HG03520 (cell line): ENCODE measurements at regions not wholly inside any gene's neighbourhood (a gene's known extent, or its start where the extent isn't known, plus 50 kb on each side); places are given as distances from the start of the nearest gene placed in this dataset.
"Not testable (repeated sequence)": the region's sequence is repeated elsewhere in the genome, so short reads cannot be mapped to it uniquely, and the experiment has no call there.

Experiments used
- ATAC-seq: cut with Tn5 transposase; IDR thresholded peaks from one replicate; pipeline ENCODE4 v1.9.1; 2021; ENCODE audit warnings: mild to moderate bottlenecking, moderate library complexity; ENCODE audit not compliant: unreplicated experiment

DNA sequence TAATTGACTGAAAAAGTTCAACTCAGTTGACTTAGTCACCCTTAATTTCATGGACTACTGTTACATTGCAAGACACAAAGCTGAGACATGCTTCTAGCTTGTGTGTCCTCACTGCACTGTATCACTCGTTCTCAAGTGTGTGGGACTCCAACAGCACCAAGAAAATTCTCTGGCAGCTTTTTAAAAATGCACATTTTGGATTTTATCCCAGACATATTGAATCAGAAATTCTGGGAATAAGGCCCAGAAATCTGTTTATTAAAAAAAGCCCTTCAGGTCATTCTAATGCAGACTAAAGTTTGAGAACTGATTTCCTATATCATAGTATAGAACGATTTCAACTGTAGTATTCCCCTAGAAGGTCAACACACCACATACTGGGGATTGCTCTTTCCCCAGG, 1485.3 kb downstream of the PCDH9 start:
- no peak for ATAC-seq

DNA sequence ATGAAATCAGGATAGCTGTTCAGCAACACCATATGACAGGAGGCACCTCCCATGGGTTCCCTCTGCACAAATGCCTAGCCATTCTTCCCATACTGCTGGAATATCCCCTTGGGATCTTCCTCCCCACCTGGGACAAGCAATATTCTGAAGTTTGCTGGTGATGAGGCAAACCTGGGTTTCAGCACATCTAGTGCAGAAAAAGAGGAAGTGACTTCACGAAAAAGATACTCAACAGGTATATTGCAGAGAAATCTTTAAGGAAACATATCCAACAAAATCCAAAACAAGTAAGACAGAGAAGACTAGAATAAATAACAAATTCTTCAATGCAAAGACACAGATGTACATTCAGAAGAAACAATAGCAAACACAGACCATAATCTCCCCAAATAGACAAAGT, 1497.0 kb downstream of the PCDH9 start:
- no peak for ATAC-seq

DNA sequence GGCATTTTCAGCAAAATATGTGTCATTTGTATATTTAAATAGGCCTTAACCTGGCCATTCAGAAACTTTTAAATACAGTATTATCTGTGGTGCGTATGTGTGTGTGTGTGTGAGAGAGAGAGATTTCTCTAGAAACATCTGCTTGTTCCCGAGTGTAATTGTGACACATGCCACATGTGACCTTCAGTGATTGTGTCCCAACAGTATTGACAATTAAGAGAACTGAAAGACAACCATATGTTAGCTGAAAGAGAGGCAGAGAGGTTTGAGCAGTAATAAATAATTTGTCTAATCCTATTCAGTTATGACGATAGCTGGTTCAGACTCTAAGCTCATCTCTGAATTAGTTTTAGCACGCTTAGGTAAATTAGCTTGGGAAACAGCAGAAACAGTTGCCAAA, 1503.1 kb downstream of the PCDH9 start:
- ATAC-seq, result no peak

- no peak for ATAC-seq
These were observed 1505.1 kb downstream of the PCDH9 start for GRCh38 chr13:65725006-65725405.

- ATAC-seq, result no peak
These were observed 1505.9 kb downstream of the PCDH9 start for GRCh38 chr13:65724226-65724625.

DNA sequence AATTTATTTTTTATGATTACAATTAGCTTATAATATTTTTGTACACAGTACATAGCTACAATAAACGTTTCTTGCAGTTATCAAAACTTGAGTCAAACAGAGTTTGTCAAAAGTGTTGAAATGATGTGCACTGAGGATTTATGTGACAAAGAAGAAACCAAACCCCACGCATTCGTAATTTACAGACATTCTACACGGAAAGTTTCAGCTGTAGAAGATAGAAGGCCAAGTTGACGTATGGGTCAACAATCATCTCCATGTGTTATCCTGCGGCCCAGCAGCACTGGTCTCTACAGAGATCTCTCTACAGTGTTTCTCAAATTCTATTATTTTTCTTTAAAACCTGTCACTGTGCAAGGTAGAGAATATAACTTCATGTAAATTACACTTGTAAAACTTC, 1507.6 kb downstream of the PCDH9 start:
- ATAC-seq, result no peak

- no peak for ATAC-seq
These were observed 1510.3 kb downstream of the PCDH9 start for GRCh38 chr13:65719831-65720230.

DNA sequence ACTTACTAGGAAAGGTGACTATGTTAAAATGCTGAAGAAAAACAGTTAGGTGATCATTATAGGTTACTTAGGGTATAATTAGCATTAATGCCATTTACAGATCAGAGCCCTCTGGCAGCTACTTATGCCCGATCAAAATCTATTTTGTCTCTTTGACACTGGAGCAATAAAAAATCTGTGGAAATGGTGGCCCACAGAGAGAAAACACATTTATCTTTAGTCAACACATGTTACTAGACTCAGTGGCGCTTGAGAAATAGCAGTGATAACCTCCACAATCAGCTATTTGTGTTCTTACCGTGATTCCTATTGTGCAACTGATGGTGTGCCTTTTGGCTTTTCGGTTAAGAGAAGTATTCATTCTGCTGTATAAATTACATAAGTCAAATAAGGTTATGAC, 1519.6 kb downstream of the PCDH9 start:
- ATAC-seq, result no peak

GRCh38 chr13:65697843-65698242, 1532.3 kb downstream of the PCDH9 start:
- no peak for ATAC-seq

GRCh38 chr13:65679240-65679639, 1550.9 kb downstream of the PCDH9 start:
- no peak for ATAC-seq

DNA sequence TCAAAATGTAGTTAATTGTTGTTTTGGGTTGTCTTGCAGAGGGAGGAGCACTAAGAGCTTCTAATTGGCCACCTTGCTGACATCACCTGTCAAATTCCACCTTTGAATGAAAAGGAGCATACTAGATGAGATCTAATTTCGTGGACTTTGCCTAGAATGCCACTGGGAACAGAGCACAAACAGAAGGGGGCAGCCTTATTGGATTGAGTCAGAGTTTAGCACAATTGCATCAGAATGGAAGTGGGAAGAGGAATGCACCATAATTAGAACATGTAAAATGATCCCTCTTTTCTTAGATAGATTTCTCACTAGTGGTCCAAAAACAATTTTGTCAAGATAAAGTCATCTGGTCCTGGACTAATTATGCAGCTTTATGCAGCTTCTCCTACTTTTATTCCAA, 1552.2 kb downstream of the PCDH9 start:
- no peak for ATAC-seq

DNA sequence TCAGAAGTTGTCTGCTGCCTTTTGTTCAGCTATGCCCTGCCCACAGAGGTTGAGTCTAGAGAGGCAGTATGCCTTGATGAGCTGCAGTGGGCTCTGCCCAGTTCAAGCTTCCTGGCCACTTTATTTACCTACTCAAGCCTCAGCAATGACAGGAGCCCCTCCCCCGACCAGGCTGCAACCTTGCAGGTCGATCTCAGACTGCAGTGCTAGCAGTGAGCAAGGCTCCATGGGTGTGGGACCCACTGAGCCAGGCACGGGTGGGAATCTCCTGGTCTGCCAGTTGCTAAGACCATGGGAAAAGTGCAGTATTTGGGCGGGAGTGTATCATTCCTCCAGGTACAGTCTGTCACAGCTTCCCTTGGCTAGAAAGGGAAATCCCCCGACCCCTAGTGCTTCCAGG, 1554.8 kb downstream of the PCDH9 start:
- not testable (repeated sequence) for ATAC-seq

DNA sequence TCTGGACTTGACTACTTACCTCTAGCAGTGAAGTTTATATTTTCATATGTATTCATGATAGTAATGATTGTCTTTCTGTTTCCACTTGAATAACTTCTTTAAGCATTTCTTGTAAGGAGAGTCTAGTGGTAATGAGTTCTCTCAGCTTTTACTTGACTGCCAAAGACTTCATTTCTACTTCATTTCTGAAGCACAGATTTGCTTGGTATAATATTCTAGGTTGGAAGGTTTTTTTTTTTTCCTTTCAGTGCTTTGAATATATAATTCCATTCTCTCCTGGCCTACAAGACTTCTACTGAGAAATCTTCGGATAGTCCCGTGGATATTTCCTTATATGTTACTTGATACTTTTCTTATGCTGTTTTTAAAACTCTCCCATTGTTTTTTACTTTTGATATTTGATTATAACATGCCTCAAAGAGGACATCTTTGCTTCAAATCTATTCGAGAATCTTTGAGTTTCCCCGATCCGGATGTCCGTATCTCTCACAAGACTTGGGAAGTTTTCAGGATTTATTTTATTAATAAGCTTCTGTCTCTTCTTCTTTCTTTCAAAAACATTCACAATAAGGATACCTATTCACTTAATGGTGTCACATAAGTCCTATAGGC, 1560.0 kb downstream of the PCDH9 start:
- ATAC-seq, result no peak

DNA sequence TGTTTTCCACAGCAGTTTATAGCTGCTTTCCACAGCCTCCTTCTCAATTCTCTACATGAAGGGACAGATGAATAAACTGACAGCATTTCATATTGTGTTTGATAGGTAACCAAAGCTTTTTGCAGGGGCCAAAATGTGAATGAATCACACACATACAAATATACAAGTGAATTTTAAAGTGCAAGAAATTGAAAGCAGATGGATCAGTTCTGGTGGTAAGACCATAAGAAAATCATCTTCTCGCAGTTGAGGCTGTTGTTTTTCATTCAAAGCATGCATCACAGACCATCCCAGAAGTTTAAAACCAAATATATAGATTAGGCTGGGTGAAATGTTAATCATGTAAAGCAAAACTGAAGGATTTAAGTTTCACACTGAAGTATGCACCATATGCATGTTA, 1569.4 kb downstream of the PCDH9 start:
- ATAC-seq, result no peak

DNA sequence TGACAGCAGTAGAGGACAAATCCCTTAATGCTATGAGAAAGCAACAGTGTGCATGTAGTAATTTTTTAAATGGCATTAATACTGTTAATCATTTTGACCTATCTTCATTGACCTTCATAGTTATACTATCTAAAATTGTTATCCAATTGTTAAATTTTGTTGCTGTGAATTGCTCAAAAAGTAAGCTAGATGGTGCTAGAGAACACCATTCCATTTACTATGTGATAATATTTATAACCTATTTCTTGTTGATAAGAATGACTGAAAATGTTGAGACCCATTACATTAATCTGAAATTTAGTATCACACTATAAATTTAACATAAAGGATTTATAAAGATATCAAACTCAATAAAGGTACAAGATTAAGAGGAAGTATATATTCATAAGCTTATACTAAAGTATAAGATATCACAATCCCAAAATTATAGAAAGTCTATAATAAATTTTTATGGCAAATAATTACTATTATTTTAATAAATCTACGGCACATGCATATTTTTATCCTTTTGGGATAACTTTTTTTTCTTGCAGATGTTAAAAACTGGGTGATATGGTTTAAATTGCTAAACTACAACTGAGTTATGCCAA, 1573.3 kb downstream of the PCDH9 start:
- no peak for ATAC-seq

DNA sequence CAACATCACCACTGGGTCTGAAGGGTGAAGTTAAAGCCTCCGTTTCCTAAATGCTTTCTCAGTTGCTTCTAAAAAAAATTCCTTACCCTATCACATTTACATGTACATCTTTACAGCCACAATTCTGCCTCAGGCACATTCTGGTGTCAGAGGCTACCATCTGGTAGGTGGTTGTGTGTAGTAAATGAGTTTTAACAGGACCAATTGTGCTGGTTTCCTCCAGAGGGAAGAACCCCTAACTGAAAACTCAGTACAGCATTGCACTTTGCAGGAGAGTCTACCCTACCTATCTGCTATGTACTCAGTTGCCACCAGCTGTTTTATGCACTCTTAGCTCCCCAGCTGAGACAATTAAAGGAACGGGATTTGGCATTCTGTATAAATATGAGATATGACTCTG, 1576.5 kb downstream of the PCDH9 start:
- no peak for ATAC-seq

- ATAC-seq, result no peak
These were observed 1579.8 kb downstream of the PCDH9 start for GRCh38 chr13:65650321-65650720.

DNA sequence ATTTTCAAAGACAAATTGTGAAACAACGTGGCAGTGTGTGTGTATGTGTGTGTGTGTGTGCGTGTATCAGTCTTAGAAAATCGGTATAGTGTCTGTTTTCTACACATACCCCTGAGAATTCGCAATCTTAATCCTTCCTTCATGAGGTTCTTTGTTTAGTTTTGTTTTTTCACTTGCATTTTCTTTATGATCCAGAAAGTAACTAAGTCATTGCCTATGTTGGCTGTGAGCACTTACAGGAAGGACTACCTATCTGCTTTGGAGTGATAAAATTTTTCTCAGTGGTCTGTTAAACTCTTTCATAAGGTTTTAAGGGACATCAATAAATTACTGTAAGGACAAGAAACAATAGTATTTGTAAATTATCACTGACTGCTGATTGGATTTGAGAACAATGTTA, 1587.1 kb downstream of the PCDH9 start:
- ATAC-seq, result no peak

DNA sequence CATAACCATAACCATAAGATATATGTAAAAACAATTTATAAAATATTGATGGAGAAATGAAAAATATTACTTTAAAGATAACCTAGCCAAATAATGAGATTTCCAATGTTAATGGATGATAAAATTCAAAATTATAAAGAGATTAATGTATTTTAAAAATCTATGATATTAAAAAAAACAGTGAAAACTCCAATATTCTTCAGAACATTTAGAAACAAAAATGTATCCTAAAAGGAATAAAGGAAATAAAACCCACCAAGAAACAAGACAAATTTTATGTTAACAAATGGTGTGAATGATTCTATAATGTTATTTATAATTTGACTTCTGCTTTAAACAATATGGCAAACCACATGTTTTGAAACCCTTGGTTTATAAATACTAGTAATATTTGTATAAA, 1587.8 kb downstream of the PCDH9 start:
- no peak for ATAC-seq

GRCh38 chr13:65638572-65639168, 1591.5 kb downstream of the PCDH9 start:
- peak; percentile 86 for ATAC-seq

GRCh38 chr13:65633806-65634205, 1596.3 kb downstream of the PCDH9 start:
- no peak for ATAC-seq

GRCh38 chr13:65631078-65631477, 1599.1 kb downstream of the PCDH9 start:
- no peak for ATAC-seq

DNA sequence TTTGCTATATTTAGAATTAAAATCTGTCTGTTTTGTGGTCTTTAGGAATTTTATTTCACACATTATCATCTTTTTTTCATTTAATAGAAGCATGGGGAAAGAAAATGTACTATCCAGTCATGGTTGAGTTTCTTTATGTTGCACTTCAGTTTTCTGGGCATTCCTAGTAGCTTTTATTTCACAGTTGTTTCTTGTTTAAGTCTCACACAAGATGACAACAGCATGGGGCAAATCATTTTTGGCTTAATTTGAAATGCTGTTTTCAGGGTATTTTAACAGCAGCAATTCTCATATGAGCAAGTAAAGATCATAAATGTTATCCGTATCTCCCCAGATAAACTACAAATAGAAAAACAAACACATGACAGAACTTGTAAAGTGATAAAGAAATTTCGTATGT, 1600.2 kb downstream of the PCDH9 start:
- no peak for ATAC-seq
